Activated naive CD8-positive, alpha-beta T cell treated with anti-CD3 and anti-CD28 coated beads, Interleukin-2, amount 50 U/mL, for 24 hours (primary cell): ENCODE measurements at regions not wholly inside any gene's neighbourhood (a gene's known extent, or its start where the extent isn't known, plus 50 kb on each side); places are given as distances from the start of the nearest gene placed in this dataset.
"Not testable (repeated sequence)": the region's sequence is repeated elsewhere in the genome, so short reads cannot be mapped to it uniquely, and the experiment has no call there.

Source experiments
- ATAC-seq: fragments of 150-1000 bp; cut with Tn5 transposase; one replicate; pipeline ENCODE4 v1.10.0; 2021
- DNase-seq: peaks from one replicate; pipeline ENCODE4 v3.0.0; 2021
- H3K27ac Mint-ChIP-seq: one replicate; pipeline ENCODE4 v1.8.0; 2021; ENCODE audit warnings: mild to moderate bottlenecking, mixed read lengths
- H3K27me3 Mint-ChIP-seq: one replicate; pipeline ENCODE4 v1.8.0; 2021; ENCODE audit warnings: mixed read lengths
- H3K36me3 Mint-ChIP-seq: one replicate; pipeline ENCODE4 v1.8.0; 2021; ENCODE audit warnings: low read depth, mixed read lengths
- H3K4me1 Mint-ChIP-seq: one replicate; pipeline ENCODE4 v1.8.0; 2021; ENCODE audit warnings: mixed read lengths
- H3K4me3 Mint-ChIP-seq: one replicate; pipeline ENCODE4 v1.8.0; 2021; ENCODE audit warnings: mild to moderate bottlenecking, moderate library complexity, mixed read lengths
- H3K9me3 Mint-ChIP-seq: one replicate; pipeline ENCODE4 v1.8.0; 2021; ENCODE audit warnings: mixed read lengths

- not testable (repeated sequence) for H3K36me3 Mint-ChIP-seq, H3K27me3 Mint-ChIP-seq, H3K9me3 Mint-ChIP-seq, ATAC-seq, DNase-seq, H3K4me3 Mint-ChIP-seq, H3K27ac Mint-ChIP-seq, H3K4me1 Mint-ChIP-seq
These were observed 248.3 kb upstream of the KITLG start for GRCh38 chr12:88828537-88828936.

- Mint-ChIP-seq H3K4me1 (no peaks in the 10 kb centered on the region), H3K4me3 (no peak overlapping the region), H3K9me3 (no peaks in the 10 kb centered on the region), H3K27me3 (no peaks in the 10 kb centered on the region), H3K36me3 (no peaks in the 10 kb centered on the region), H3K27ac (no peak overlapping the region)
- ATAC-seq: no peak
- no peak for DNase-seq
These were observed 239.7 kb upstream of the KITLG start for GRCh38 chr12:88820012-88820411.

DNA sequence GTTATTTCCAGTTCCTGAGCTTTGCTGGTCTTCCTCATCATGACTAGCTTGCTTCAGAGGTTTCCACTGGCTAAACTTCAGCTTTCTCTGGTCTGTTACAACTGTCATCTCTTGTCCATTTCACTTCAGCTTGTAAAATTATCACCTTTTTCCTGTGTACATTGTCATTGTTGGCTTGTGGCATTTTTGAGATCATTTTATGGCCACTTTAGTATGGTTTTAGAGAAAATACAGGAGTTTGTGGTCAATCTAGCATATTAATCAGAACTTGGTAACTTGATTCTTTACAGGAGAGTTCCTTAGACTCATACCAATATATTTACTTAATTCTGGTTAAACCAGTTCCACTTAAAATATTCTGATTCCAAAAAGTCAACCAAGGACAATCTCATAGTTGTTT lies 235.9 kb upstream of the KITLG start:
- H3K27ac Mint-ChIP-seq: no peak overlapping the region

GRCh38 chr12:88814779-88815178 lies 234.5 kb upstream of the KITLG start:
- Mint-ChIP-seq H3K4me1 (no peaks in the 10 kb centered on the region), H3K27me3 (no peaks in the 10 kb centered on the region), H3K9me3 (no peaks in the 10 kb centered on the region), H3K36me3 (no peaks in the 10 kb centered on the region), H3K27ac (no peak overlapping the region), H3K4me3 (no peak overlapping the region)
- DNase-seq (no peak), ATAC-seq (no peak)

More for the DNA sequence above, 235.9 kb upstream of the KITLG start:
- Mint-ChIP-seq H3K4me1 (no peaks in the 10 kb centered on the region), H3K9me3 (no peaks in the 10 kb centered on the region), H3K27me3 (no peaks in the 10 kb centered on the region), H3K36me3 (no peaks in the 10 kb centered on the region), H3K4me3 (no peak overlapping the region)
- ATAC-seq (no peak), DNase-seq (no peak)

- Mint-ChIP-seq H3K27ac (no peak overlapping the region), H3K4me1 (no peaks in the 10 kb centered on the region), H3K9me3 (no peaks in the 10 kb centered on the region), H3K4me3 (no peak overlapping the region), H3K36me3 (no peaks in the 10 kb centered on the region), H3K27me3 (no peaks in the 10 kb centered on the region)
- ATAC-seq (no peak), DNase-seq (no peak)
These were observed 232.3 kb upstream of the KITLG start for GRCh38 chr12:88812610-88813009.

- Mint-ChIP-seq H3K27ac (no peak overlapping the region), H3K9me3 (no peaks in the 10 kb centered on the region), H3K36me3 (no peaks in the 10 kb centered on the region), H3K4me3 (no peak overlapping the region), H3K27me3 (no peaks in the 10 kb centered on the region), H3K4me1 (no peaks in the 10 kb centered on the region)
- ATAC-seq: no peak
- DNase-seq: no peak
These were observed 230.5 kb upstream of the KITLG start for GRCh38 chr12:88810806-88811205.

DNA sequence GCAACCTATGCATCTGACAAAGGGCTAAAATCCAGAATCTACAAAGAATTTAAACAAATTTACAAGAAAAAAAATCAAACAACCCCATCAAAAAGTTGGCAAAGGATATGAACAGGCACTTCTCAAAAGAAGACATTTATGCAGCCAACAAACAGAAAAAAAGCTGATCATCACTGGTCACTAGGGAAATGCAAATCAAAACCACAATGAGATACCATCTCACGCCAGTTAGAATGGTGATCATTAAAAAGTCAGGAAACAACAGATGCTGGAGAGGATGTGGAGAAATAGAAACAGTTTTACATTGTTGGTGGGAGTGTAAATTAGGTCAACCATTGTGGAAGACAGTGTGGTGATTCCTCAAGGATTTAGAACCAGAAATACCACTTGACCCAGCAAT lies 229.6 kb upstream of the KITLG start:
- not testable (repeated sequence) for ATAC-seq, H3K36me3 Mint-ChIP-seq, H3K27me3 Mint-ChIP-seq, H3K27ac Mint-ChIP-seq, H3K4me1 Mint-ChIP-seq, DNase-seq, H3K9me3 Mint-ChIP-seq, H3K4me3 Mint-ChIP-seq

DNA sequence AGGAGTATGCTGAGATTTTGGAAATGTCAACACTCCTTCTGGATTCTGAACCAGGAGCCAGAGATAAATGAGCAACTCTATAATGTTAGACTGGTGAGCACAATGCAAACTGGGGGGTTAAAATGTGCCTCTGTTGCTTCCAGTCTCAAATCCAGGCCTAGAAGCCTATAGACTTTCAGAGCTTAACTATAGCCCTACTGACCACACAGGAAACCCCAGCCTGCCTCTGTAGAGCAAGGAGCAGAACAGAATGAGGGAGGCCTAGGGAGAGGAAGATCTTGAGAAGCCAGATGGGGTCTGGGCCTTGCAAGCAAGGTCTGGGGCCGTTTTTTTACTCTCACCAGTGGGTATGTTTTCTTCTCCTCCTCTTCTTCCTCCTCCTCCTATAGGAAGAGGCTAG lies 225.4 kb upstream of the KITLG start:
- no peaks in the 10 kb centered on the region for H3K36me3 Mint-ChIP-seq
- no peak overlapping the region for H3K27ac Mint-ChIP-seq
- H3K4me3 Mint-ChIP-seq: no peak overlapping the region
- H3K4me1 Mint-ChIP-seq: no peaks in the 10 kb centered on the region
- ATAC-seq: no peak
- DNase-seq: no peak
- no peaks in the 10 kb centered on the region for H3K9me3 Mint-ChIP-seq
- no peaks in the 10 kb centered on the region for H3K27me3 Mint-ChIP-seq

GRCh38 chr12:88805286-88805685 lies 225.0 kb upstream of the KITLG start:
- H3K9me3 Mint-ChIP-seq: no peaks in the 10 kb centered on the region
- no peak overlapping the region for H3K4me3 Mint-ChIP-seq
- no peak overlapping the region for H3K27ac Mint-ChIP-seq
- H3K27me3 Mint-ChIP-seq: no peaks in the 10 kb centered on the region
- DNase-seq (no peak), ATAC-seq (no peak)
- no peaks in the 10 kb centered on the region for H3K36me3 Mint-ChIP-seq
- no peaks in the 10 kb centered on the region for H3K4me1 Mint-ChIP-seq

DNA sequence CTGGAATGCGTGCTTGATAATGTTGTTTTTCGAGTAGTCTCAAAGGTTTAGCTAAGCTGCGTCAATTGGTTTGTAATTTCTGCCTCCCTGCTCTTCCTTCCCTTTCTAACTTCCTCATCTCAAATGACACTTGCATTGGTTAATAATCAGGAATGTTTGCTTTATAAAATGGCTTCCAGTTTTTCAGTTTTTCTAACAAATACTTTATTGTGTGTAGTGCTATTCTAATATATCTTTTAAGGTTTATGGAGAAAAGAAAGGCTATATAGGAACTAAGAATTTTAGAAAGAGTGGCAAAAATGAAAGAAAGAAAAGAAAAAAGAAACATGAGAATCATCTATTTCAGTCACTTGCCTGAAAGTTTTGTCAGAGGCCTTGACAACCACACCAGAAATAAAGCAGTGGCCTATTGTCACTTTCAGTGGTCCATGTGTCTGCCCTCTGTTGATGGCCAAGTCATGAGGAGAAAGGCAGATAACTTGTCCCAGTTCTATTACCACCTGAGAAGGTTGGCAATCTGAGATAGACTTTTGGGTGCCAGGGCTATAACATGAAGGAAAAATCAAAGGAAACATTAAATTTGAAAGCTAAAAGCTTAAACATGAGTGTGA lies 221.9 kb upstream of the KITLG start:
- H3K27ac Mint-ChIP-seq: no peak overlapping the region
- H3K27me3 Mint-ChIP-seq: no peaks in the 10 kb centered on the region
- ATAC-seq: no peak
- DNase-seq: no peak
- H3K4me1 Mint-ChIP-seq: no peaks in the 10 kb centered on the region
- no peaks in the 10 kb centered on the region for H3K9me3 Mint-ChIP-seq
- H3K4me3 Mint-ChIP-seq: no peak overlapping the region
- H3K36me3 Mint-ChIP-seq: no peaks in the 10 kb centered on the region

DNA sequence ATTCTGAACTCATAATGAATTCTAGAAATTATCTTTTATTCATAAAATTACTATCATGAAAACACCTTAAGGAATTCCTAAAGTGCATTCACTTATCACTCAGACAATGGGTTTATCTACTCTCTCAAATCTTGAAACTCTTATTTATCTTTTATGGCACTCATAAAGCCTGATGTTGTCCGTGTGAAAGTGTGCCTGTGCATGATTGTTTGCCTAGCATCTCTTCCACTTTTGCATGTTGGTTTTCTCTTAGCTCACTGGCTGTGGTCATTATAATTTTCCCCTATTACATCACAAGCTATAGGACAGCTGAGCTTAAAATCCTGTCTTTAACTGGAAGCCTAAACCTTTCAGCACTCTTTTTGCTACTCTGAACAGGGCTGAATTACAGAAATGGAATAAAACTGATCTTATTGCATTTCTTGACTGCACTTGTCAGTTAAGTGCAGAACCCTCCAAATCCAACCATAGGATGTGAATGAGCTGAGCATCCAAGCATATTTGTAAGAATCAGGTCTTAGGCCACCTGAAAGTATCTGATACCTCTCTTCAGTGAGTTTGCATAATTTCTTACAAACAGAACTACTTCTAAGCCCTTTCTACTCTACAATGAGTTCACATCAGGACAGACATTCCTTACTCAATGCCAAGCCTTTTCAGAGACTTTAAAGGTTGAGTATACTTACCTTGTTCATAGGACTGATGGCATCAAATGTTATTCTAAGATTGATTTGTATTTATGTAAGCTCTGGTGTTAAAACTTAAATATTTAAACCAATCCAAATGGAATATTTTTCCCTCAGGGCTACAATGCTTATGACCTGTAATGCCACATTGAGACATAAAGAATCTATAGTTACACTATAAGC lies 221.2 kb upstream of the KITLG start:
- Mint-ChIP-seq H3K27me3 (no peaks in the 10 kb centered on the region), H3K36me3 (no peaks in the 10 kb centered on the region), H3K9me3 (no peaks in the 10 kb centered on the region), H3K4me3 (no peak overlapping the region), H3K27ac (no peak overlapping the region), H3K4me1 (no peaks in the 10 kb centered on the region)
- ATAC-seq (no peak), DNase-seq (no peak)

GRCh38 chr12:88793096-88793495 lies 212.8 kb upstream of the KITLG start:
- H3K9me3 Mint-ChIP-seq: peaks cover 34% of the 10 kb centered on the region
- no peak overlapping the region for H3K4me3 Mint-ChIP-seq
- ATAC-seq: no peak
- no peaks in the 10 kb centered on the region for H3K27me3 Mint-ChIP-seq
- DNase-seq: no peak
- H3K27ac Mint-ChIP-seq: no peak overlapping the region
- H3K4me1 Mint-ChIP-seq: no peaks in the 10 kb centered on the region
- H3K36me3 Mint-ChIP-seq: no peaks in the 10 kb centered on the region

DNA sequence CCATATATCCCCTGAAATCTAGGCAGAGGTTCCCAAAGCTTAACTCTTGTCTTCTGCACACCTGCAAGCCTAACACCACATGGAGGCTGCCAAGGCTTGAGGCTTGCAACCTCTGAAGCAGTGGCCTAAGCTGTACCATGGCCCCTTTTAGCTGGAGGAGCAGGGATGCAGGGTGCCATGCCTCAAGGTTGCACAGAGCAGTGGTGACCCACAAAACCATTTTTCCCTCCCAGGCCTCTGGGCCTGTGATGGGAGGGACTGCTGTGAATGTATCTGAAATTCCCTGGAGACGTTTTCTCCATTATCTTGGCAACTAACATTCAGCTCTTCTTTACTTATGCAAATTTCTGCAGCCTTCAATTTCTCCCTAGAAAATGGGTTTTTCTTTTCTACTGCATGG lies 210.0 kb upstream of the KITLG start:
- Mint-ChIP-seq H3K9me3 (peaks cover 27% of the 10 kb centered on the region), H3K4me3 (no peak overlapping the region), H3K36me3 (no peaks in the 10 kb centered on the region), H3K27ac (no peak overlapping the region), H3K4me1 (no peaks in the 10 kb centered on the region), H3K27me3 (no peaks in the 10 kb centered on the region)
- DNase-seq: no peak
- no peak for ATAC-seq

GRCh38 chr12:88784166-88784565 lies 203.9 kb upstream of the KITLG start:
- H3K27me3 Mint-ChIP-seq: no peaks in the 10 kb centered on the region
- ATAC-seq (no peak), DNase-seq (no peak)
- no peaks in the 10 kb centered on the region for H3K36me3 Mint-ChIP-seq
- H3K4me1 Mint-ChIP-seq: no peaks in the 10 kb centered on the region
- H3K4me3 Mint-ChIP-seq: no peak overlapping the region
- H3K9me3 Mint-ChIP-seq: no peaks in the 10 kb centered on the region
- no peak overlapping the region for H3K27ac Mint-ChIP-seq

GRCh38 chr12:88782351-88782750 lies 202.1 kb upstream of the KITLG start:
- no peaks in the 10 kb centered on the region for H3K36me3 Mint-ChIP-seq
- H3K27ac Mint-ChIP-seq: no peak overlapping the region
- DNase-seq (no peak), ATAC-seq (no peak)
- H3K4me3 Mint-ChIP-seq: no peak overlapping the region
- H3K4me1 Mint-ChIP-seq: no peaks in the 10 kb centered on the region
- no peaks in the 10 kb centered on the region for H3K27me3 Mint-ChIP-seq
- H3K9me3 Mint-ChIP-seq: no peaks in the 10 kb centered on the region
